Liver (tissue), 8 donors: ENCODE measurements at regions not wholly inside any gene's neighbourhood (a gene's known extent, or its start where the extent isn't known, plus 50 kb on each side); places are given as distances from the start of the nearest gene placed in this dataset.

Experiments
- DNase-seq: peaks from one replicate; pipeline ENCODE4 v3.0.0-alpha.2; 2017; ENCODE audit warnings: low spot score
- H3K27ac ChIP-seq, 2 donors: one replicate each; pipeline ENCODE4 v1.7.0; 2013; ENCODE audit warnings: inconsistent platforms in 2 of 2, low read length in 2 of 2, control low read depth in 1 of 2, low read depth in 1 of 2, mild to moderate bottlenecking in 1 of 2
- H3K27me3 ChIP-seq, 4 donors: one replicate each; pipeline versions ENCODE4 v1.6.1 to v1.7.0; 2013; ENCODE audit warnings: low read length in 3 of 4, inconsistent platforms in 1 of 4, mild to moderate bottlenecking in 1 of 4, moderate library complexity in 1 of 4; ENCODE audit not compliant: control insufficient read depth in 4 of 4, insufficient read depth in 4 of 4
- H3K36me3 ChIP-seq, 4 donors: one replicate each; pipeline versions ENCODE4 v1.6.1 to v1.7.0; 2013; ENCODE audit warnings: low read length in 3 of 4, mild to moderate bottlenecking in 3 of 4, low read depth in 1 of 4, moderate library complexity in 1 of 4; ENCODE audit not compliant: control insufficient read depth in 4 of 4, insufficient read depth in 3 of 4
- H3K4me1 ChIP-seq, 4 donors: one replicate each; pipeline versions ENCODE4 v1.6.1 to v1.7.0; 2013; ENCODE audit warnings: low read length in 3 of 4, mild to moderate bottlenecking in 3 of 4, moderate library complexity in 1 of 4; ENCODE audit not compliant: control insufficient read depth in 4 of 4, insufficient read depth in 4 of 4
- H3K4me3 ChIP-seq, 3 donors: one replicate each; pipeline versions ENCODE4 v1.6.1 to v1.7.0; 2013; ENCODE audit warnings: low read length in 3 of 3, control low read depth in 1 of 3, low read depth in 1 of 3, mild to moderate bottlenecking in 1 of 3
- H3K9ac ChIP-seq, 2 donors: one replicate each; pipeline ENCODE4 v1.7.0; 2013; ENCODE audit warnings: low read length in 2 of 2, mild to moderate bottlenecking in 2 of 2, moderate library complexity in 2 of 2, control low read depth in 1 of 2, low read depth in 1 of 2
- H3K9me3 ChIP-seq, 4 donors: one replicate each; pipeline versions ENCODE4 v1.6.1 to v1.7.0; 2013; ENCODE audit warnings: low read length in 3 of 4; ENCODE audit not compliant: control insufficient read depth in 4 of 4
- CTCF ChIP-seq: fragments of 150-350 bp; IDR thresholded peaks from 2 replicates; pipeline ENCODE4 v1.5.1; 2017; ENCODE audit warnings: improper control_type of control experiment, low read depth, low read length; ENCODE audit not compliant: missing input control
- EGR1 ChIP-seq, 2 donors: IDR thresholded peaks; 2 replicates each; pipeline ENCODE4 v1.6.1; 2016 to 2018; ENCODE audit warnings: antibody characterized with exemption in 2 of 2, low read depth in 2 of 2
- FOXA1 ChIP-seq: IDR thresholded peaks from 2 replicates; pipeline ENCODE4 v1.6.1; 2016; ENCODE audit warnings: antibody characterized with exemption
- HNF4A ChIP-seq, 2 donors: conservative IDR thresholded peaks; 2 replicates each; pipeline ENCODE4 v1.6.1; 2016; ENCODE audit warnings: antibody characterized with exemption in 2 of 2, mild to moderate bottlenecking in 2 of 2
- HNF4G ChIP-seq: IDR thresholded peaks from 2 replicates; pipeline ENCODE4 v1.6.1; 2016; ENCODE audit warnings: antibody characterized with exemption
- JUND ChIP-seq, 2 donors: IDR thresholded peaks; 2 replicates each; pipeline ENCODE4 v1.6.1; 2016; ENCODE audit warnings: antibody characterized with exemption in 2 of 2
- NR2F2 ChIP-seq: IDR thresholded peaks from 2 replicates; pipeline ENCODE4 v1.6.1; 2016; ENCODE audit warnings: antibody characterized with exemption
- RAD21 ChIP-seq, 2 donors: IDR thresholded peaks; 2 replicates each; pipeline ENCODE4 v1.6.1; 2016; ENCODE audit warnings: antibody characterized with exemption in 2 of 2, mild to moderate bottlenecking in 2 of 2
- REST ChIP-seq: IDR thresholded peaks from 2 replicates; pipeline ENCODE4 v1.6.1; 2016; ENCODE audit warnings: antibody characterized with exemption, mild to moderate bottlenecking
- RXRA ChIP-seq, 2 donors: IDR thresholded peaks; 2 replicates each; pipeline ENCODE4 v1.6.1; 2017 to 2018; ENCODE audit warnings: antibody characterized with exemption in 2 of 2, mild to moderate bottlenecking in 1 of 2
- SP1 ChIP-seq: IDR thresholded peaks from 2 replicates; pipeline ENCODE4 v1.6.1; 2018; ENCODE audit warnings: antibody characterized with exemption, mild to moderate bottlenecking
- TAF1 ChIP-seq: conservative IDR thresholded peaks from 2 replicates; pipeline ENCODE4 v1.6.1; 2016; ENCODE audit warnings: antibody characterized with exemption, mild to moderate bottlenecking
- YY1 ChIP-seq: IDR thresholded peaks from 2 replicates; pipeline ENCODE4 v1.6.1; 2016; ENCODE audit warnings: antibody characterized with exemption, mild to moderate bottlenecking
- WGBS: extraction: QIAGEN DNeasy Blood & Tissue Kit; methylation state at CpG from one replicate; pipeline ENCODE4 v1.1.7; 2013; 5-methylcytosine and 5-hydroxymethylcytosine counted together
- TF ChIP-seq, protein P1 (sequence below): IDR thresholded peaks from 2 replicates; pipeline ENCODE4 v1.6.1; 2016; ENCODE audit warnings: antibody characterized with exemption
- TF ChIP-seq, protein P2 (sequence below): IDR thresholded peaks from 2 replicates; pipeline ENCODE4 v1.6.1; 2016; ENCODE audit warnings: antibody characterized with exemption
- donor health status: healthy.
- donor health status: healthy.
- donor health status: healthy.
- donor health status: healthy.
- donor health status: healthy.

GRCh38 chr17:79534851-79535727 is 75.8 kb downstream of the RBFOX3 start:
- peaks cover 0 to 7% (median 2%) of the 10 kb centered on the region in 4 donors for H3K27me3 ChIP-seq
- DNase-seq = no peak
- no peak overlapping the region for H3K27ac ChIP-seq
- no peak overlapping the region for H3K4me3 ChIP-seq
- H3K36me3 ChIP-seq = no peaks in the 10 kb centered on the region
- TF ChIP-seq TAF1 (no peak), RAD21 (IDR thresholded peaks at IDR 0.05) (no peak), SP1 (no peak), NR2F2 (no peak), RXRA (IDR thresholded peaks at IDR 0.05) (no peak), HNF4G (no peak), FOXA1 (no peak), HNF4A (conservative IDR thresholded peaks at IDR 0.05) (no peak)
- no peaks in the 10 kb centered on the region for H3K4me1 ChIP-seq
- no peaks in the 10 kb centered on the region for H3K9me3 ChIP-seq
- 80% methylated on average over 23 of the region's 23 CpGs for WGBS
- H3K9ac ChIP-seq = no peak overlapping the region

GRCh38 chr17:79534111-79534510 is 76.7 kb downstream of the RBFOX3 start:
- Histone ChIP-seq H3K27ac (no peak overlapping the region), H3K9me3 (no peaks in the 10 kb centered on the region), H3K4me1 (no peaks in the 10 kb centered on the region), H3K4me3 (no peak overlapping the region), H3K9ac (no peak overlapping the region), H3K36me3 (no peaks in the 10 kb centered on the region), H3K27me3 (peaks cover 0 to 7% (median 2%) of the 10 kb centered on the region in 4 donors)
- WGBS = 69% methylated on average over 11 of the region's 11 CpGs
- TF ChIP-seq, protein P1, sequence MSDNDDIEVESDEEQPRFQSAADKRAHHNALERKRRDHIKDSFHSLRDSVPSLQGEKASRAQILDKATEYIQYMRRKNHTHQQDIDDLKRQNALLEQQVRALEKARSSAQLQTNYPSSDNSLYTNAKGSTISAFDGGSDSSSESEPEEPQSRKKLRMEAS = no peak
- no peak for TF ChIP-seq HNF4G
- no peak for TF ChIP-seq CTCF
- TF ChIP-seq SP1 = no peak
- TF ChIP-seq NR2F2 = no peak
- no peak for TF ChIP-seq EGR1 (IDR thresholded peaks at IDR 0.05; ENCODE audit: low read depth in 2 of 2)
- TF ChIP-seq, protein P2, sequence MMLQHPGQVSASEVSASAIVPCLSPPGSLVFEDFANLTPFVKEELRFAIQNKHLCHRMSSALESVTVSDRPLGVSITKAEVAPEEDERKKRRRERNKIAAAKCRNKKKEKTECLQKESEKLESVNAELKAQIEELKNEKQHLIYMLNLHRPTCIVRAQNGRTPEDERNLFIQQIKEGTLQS = no peak
- TF ChIP-seq JUND (IDR thresholded peaks at IDR 0.05) = no peak
- TF ChIP-seq YY1 = no peak
- no peak for TF ChIP-seq REST
- no peak for TF ChIP-seq TAF1
- no peak for TF ChIP-seq RXRA (IDR thresholded peaks at IDR 0.05)
- TF ChIP-seq RAD21 (IDR thresholded peaks at IDR 0.05) = no peak
- DNase-seq = no peak
